Liver (tissue), 3 donors: ENCODE measurements at regions not wholly inside any gene's neighbourhood (a gene's known extent, or its start where the extent isn't known, plus 50 kb on each side); places are given as distances from the start of the nearest gene placed in this dataset.

ENCODE experiments used
- CTCF ChIP-seq: fragments of 150-350 bp; IDR thresholded peaks from 2 replicates; pipeline ENCODE4 v1.5.1; 2017; ENCODE audit warnings: improper control_type of control experiment, low read depth, low read length; ENCODE audit not compliant: missing input control
- JUND ChIP-seq, 2 donors: IDR thresholded peaks; 2 replicates each; pipeline ENCODE4 v1.6.1; 2016; ENCODE audit warnings: antibody characterized with exemption in 2 of 2
- TAF1 ChIP-seq: conservative IDR thresholded peaks from 2 replicates; pipeline ENCODE4 v1.6.1; 2016; ENCODE audit warnings: antibody characterized with exemption, mild to moderate bottlenecking
- YY1 ChIP-seq: IDR thresholded peaks from 2 replicates; pipeline ENCODE4 v1.6.1; 2016; ENCODE audit warnings: antibody characterized with exemption, mild to moderate bottlenecking
- donor health status: healthy.
- donor health status: healthy.

- no peak for TF ChIP-seq JUND (IDR thresholded peaks at IDR 0.05)
- TF ChIP-seq YY1: no peak
- no peak for TF ChIP-seq CTCF
- TF ChIP-seq TAF1: no peak
Observed at GRCh38 chr13:50537029-50537428, 306.5 kb downstream of the DLEU7 start.
